Inferior parietal cortex (tissue), 1 donor: ENCODE measurements at regions not wholly inside any gene's neighbourhood (a gene's known extent, or its start where the extent isn't known, plus 50 kb on each side); places are given as distances from the start of the nearest gene placed in this dataset.

Experiments
- DNase-seq: peaks from one replicate; pipeline ENCODE4 v3.0.0-alpha.2; 2016; ENCODE audit errors: extremely low spot score

DNA sequence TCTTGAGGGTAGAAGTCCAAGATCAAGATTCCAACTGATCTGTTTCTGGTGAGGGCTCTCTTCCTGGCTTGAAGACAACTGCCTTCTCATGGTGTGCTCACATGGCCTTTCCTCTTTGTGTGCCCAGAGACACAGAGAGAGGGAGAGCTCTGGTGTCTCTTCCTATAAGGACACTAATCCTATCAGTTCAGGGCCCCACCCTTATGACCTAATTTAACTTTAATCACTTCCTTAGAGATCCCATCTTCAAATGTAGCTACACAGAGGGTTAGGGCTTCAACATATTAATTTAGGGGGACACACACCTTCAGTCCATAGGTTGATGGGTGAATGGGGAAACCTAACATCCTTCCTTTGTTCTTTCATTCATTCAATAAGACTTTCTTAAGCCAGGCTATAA, 144.6 kb downstream of the MN1 start:
- no peak for DNase-seq

DNA sequence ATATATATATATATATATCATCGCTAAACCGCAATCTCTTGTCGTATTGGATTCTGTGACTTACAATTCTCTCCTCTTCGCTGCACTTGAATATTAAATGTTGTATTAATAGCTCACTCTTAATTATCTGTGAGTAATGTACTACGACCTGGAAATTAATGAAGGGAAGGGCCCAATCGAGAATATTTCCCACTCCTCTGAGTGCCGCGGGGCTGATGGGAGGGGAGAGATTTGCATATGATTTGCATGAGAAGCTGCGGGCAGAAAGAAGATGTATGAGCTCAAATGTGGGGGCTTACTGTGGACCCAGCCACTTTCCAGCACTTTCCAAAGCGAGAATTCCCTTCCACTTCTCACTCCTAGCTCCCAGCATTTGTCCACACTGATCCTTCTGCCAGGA, 141.2 kb downstream of the MN1 start:
- DNase-seq: no peak

DNA sequence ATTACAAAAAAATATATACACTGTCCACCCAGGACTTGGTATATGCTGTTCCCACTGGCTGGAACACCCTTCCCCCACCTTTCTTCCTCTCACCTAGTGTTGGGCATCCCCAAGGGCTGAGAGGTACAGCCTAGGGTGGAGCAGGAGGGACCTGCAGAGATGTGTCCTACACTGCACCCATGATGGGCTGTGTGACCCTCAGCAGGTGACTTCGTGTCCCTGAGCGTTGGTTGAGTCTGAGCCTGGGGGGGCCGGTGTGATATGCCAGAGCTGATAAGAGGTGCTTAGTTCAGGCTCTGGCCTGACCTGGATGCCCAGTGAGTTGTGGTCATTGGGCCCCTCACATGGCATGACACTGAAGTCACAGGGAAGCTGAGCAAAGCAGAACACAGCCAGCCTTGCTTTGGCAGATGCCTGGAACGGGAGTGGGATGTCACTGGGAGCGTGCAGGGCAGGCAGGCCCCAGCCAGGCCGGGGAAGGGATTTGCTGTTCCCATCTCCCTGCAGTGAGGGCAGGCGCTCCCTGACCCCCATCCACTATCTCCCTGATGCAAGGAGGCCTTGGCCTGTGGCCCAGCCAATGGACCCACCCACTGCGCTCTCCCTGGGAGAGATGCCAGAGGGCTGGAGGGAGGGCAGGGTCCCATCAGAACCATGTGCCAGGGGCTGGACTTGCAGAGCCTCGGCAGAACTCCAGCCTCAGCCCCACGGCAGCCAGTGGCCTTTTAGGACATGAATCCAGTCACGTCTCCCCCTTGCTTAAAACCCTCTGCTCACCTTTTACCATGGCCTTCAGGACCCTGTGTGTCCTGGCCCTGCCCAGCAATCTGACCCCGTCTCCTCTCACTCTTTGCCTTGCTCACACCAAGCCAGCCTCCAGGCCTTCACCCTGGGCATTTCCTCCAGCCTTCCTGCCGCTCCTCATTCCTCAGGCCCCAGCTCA, 138.9 kb downstream of the MN1 start:
- no peak for DNase-seq

DNA sequence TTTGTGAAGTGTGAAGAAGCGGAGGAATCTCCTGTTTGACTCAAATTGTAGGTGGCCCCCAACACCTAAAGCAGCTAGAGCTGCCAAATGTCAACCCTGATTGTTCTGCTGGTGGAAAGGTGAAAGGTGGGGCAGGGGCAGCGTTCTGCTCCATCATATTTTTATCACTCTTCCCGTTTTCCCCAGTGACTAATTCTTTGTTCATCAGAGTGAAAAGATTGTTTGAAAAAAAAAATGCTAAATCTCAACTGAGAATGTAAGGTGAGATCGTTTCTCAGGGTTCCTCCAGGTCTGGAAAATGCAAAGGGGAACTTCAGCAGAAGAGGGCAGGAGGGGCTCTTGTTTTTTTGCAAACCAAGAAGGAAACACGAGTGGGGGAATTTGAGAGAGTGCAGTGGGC, 137.7 kb downstream of the MN1 start:
- no peak for DNase-seq

DNA sequence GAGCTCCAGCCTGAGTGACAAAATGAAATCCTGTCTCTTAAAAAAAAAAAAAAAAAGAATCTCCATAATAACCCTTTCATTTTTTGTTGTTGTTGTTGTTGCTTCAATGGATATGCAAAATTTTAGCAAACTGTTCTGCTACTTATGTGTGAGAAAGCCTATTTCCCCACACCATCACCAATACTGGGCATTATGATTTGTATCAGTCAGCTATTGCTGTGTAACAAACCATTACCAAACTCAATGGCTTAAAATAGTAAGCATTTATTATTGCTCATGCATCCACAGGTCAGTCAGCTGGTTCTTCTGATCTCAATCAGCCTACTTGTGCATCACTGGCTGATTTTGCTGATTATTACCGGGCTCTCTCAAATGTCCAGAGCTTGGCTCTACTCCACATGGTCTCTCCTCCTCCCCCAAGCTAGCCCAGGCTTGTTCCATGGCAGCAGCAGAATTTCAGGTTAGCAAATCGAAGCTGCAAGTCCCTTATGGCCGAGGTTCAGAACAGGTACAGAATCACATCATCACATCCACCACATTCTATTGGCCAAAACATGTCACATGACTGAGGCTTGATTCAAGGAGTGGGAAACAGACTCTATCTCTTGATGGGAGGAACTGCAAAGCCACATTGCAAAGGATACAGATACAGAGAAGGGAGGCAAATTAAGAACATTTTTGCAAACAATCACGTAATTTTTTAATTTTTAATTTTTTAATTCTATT, 135.1 kb downstream of the MN1 start:
- no peak for DNase-seq

DNA sequence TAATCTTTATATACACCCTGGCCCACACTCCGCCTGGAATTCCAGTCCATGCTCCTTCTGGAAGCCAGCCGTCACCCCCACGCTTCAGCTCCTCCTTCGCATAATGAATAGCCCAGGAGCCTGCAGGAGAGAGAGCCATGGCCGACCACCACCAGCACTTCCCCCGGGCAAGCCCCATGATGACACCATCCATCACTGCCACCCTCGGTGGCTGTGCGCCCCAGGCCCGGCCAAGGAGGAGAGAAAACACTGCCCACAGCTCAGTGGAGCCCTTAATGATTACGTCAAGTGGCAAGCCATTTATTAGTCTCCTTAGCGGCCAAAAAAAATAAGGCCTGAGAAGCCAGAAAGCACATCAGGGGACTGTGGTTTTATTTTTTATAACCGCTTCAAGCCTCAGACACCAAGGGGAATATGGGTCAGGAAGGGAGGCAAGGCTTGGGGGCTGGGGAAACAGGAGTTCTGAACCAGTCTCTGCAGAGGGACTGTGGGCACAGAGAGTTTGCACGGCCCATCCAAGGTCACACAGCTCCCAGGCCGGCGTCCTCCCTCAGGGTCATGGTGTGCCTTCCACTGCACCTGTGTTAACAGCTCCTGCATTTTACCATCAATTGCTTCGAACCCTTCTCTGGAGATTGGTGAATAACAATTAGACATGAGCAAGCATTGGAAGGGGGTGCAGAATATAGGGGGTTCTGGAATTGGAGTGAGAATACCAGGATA, 134.3 kb downstream of the MN1 start:
- DNase-seq: no peak

DNA sequence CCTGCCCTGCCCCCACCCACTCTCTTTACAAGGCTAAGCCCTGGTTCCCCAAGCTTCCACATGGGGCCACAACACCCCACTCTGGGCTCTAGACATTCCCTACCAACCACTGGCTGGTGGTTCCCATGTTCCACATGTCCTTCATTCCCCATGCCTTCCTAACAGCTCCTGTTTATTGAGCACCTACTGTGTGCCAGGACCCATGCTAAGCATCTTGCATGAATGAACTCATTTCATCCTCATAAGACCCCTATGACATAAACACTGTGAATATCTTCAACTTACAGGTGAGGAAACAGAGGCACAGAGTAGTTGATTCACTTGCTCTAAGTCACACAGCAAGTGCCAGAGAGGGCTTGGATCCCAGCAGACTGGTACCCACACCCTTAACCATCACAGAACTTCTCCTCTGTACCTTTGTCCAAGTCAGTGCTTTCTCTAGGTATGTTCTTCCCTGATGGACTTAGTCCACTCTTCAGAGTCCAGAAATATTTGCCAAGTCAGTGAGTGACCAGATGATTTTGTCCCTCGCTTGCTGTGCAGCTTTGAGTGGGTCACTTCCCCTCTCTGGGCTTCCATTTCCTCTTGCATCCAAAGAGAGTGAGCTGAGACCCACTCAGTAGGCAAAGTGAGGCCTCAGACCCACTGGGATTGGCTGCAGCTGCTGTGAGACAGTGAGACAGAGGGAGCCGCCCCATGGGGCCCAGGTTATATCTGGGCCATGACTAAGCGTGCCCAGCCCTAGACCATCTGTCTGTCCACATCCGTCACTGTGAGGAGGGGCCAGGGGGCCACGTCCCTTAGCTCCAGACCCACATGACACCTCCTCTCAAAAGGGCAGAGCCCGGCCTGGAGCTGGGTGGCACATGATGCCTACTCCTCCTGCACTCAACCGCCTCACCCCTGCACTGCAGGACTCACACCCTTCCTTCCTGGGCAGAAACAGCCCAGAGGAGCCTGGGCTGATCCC, 132.4 kb downstream of the MN1 start:
- no peak for DNase-seq

DNA sequence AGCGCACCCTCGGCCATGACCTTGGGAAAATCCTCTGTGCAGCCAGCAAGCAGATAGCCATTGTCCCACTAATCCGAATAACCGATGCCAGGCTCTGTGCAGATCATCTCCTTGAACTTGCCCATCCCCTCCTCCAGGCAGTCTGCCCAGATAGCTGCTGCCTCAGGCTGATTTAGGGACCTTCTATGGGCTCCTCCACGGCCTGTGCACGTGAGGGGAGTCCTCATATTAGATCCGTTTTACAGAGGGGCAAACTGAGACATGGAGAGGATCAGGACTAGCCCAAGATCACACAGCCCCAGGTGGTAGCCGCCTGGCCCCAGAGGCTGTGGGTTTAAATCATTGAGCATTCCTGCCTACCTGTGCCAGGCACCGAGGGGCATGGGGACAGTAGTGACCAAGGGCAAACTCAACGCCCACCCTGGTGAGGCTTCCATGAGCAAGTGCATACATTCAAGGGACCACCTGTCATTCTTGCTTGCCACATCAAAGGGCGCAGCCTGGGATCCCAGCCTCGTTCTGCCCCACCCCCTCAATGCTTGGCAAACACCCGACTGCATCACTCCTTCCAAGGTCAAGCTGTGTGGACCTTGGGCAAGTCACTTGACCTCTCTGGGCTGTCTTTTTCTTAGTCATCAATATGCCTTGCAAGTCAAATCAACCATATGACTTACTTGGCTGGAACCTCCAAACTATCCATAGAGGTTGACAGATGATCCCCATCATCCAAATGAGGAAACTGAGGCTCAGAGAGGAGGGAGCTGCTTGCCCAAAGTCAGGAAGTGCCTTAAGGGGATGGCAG, 131.6 kb downstream of the MN1 start:
- DNase-seq: no peak

DNA sequence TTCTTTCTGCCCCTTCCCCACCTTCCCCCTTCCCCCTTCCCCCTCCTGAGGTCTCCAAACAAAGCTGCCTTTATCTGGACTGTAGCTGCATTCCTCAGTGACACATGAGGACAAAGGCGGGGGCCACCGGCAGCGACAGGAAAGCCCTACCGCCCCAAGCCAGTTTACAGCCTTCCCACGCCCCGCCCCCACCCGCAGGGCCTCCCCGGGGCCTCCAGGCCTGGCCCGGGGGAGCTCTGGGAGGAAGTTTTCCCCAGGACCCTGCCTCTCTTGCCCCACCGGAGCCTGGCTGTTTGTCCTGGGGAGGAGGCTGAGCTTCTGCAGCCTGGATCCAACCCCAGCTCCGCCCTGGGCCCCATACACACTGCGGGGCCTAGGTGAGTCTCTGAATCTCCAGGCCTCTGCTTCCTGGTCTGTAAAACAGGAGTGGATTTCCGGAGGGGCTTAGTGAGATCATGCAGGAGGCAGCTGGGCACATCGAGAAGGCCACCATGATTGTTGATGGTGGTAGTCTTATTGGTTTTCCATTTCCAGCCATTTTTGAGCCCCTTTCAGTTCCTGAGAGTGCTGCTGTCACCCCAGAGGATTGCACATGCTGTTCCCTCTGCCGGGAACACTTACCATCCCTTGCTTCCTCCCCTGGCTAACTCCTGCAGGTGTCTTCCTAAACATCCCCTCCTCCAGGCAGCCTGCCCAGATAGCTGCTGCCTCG, 130.7 kb downstream of the MN1 start:
- DNase-seq: no peak

DNA sequence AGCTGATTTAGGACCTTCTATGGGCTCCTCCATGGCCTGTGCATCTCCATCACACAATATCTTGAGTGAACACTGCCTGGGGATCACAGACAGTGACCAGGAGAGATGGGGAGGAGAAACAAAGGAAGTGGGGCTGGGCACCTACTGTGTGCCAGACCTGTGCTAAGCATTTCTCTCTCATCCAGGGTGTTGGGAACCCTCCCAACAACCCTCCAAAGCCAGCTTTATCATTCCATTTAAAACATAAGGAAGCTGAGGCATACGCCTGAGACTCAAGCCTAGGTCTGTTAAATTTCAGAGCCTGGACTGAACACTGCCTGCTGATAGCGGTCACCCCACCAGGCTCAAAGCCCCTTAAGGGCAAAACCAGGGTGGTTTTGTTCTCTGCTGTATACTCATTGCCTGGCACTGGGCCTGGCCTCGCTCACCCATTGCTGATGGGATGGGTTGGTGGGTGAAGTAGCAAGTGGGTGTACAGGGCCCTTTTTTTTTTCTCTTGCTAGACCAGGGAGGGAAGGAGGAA, 130.1 kb downstream of the MN1 start:
- DNase-seq: no peak

DNA sequence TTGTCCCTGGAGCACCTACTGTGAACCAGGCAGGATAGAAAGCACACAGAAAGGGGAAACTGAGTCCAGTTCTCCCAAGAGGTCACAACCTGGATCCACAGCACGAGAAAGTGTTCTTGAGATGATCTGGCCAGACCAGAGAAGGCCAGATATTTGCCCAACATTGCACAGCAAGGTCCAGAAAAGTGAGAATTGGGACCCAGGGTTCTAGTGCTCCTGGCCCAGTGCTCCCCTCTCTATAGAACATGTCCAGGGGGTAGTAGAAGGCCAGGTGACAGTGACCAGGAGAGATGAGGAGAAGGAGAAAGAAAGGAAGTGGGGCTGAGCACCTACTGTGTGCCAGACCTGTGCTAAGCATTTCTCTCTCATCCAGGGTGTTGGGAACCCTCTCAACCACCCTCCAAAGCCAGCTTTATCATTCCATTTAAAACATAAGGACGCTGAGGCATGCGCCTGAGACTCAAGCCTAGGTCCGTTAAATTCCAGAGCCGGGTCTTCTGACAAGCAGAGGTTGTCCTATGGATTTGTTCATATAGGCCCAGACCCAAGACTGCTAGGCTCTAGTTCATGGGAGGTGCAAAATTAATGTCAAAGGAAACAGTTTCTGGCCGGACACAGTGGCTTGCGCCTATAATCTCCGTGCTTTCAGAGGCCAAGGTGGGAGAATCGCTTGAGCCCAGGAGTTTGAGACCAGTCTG, 128.7 kb downstream of the MN1 start:
- no peak for DNase-seq

DNA sequence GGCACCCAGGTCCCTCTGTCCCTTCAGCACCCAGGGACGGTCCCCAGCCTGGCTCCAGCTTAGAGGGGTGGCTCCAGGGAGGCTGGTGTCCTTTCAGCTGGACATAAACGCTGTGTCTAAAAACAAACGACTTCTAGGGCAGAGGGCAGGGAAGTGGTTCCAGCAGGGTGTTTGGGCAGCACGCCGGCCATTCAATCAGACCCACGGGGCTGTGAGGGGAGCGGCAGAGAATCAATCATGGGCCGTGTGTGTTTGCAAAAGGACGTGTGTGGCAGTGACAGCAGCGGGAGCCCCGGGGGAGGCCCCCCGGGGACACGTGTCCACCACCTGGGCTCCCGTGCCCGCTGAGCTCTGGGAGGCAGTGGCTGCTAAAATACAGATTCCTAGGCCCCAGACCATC, 127.7 kb downstream of the MN1 start:
- peak; percentile 20 for DNase-seq

DNA sequence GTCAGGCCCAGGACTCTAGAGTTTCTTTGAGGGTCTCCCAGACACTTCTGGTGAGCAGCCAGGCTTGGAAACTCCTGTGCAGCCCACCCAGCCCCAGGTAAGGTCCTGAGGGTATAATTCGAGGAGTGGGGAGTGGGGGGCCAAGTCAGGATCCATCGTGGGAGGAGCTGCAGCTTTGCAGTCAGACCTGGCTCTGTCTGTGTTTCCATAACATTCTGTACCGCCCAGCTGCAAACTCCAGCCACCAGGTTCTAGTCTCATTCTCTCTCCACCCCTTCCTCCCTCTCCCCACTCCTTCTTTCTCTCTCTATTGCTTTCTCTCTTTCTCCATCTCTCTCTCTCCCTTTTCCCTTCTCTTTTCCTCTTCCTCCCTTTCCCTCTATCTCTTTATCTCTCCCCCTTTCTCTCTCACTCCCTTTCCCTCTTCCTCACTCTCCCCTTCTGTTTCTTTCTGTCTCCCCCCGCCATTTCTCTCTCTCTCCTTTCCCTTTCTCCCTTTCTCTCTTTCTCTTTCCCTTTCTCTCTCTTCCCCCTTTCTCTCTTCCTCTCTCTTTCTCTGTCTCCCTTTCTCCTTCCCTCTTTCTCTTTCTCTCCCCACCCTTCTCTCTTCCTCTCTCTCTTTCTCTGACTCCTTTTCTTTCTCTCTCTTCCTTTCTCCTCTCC, 127.2 kb downstream of the MN1 start:
- DNase-seq: no peak

DNA sequence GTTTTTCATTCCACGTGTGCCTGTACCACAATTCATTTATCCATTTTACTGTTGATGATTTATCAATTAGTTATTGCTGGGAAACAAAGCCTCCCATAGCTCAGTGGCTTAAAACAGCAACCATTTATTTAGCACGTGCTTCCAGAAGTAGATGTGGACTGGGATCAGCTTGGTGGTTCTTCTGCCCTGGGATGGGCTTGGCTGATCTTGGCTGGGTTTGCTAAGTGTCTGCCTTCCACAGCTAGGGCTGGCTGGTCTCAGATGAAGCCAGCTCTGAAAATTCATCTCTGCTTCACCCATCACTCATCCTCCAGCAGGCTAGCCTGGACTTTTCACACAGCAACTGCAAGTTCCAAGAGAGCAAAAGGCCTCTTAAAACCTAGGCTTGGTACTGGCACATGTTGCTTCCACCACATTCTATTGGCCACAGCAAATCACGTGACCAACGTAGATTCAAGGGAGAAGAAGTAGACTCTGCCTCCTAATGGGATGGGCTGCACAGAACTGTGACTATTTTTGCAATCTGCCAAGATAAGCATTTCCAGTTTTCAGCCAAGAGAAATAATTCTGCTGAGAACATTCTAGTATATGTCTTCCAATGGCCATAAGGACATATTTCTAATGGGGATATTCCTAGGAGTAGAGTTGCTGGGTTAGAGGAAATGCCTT, 124.9 kb downstream of the MN1 start:
- DNase-seq: no peak

DNA sequence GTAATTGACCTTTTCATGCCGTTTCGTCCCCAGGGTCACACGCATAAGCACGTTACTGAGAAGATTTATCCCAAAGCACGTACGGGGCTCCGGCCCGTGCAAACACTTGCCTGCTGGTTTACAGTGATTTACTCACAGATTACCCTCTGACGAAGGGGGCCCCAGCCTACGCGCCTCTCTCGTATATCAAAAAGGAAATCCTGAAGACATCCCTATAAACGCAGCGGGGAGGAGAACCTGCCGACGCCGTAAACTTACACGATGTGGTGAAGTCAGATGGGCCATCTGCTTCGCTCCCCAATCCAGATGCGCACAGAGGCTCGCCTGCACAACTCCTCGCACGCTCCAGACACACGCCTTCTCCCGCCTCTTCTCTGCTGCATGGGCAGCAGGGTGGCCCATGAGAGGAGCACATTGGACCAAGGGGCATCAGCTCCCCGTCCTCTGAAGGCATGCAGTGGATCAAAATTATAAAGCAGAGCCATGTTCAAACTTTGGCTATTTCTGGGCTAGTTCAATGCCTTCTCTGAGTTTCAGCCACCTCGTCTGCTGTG, 123.6 kb downstream of the MN1 start:
- DNase-seq: no peak

DNA sequence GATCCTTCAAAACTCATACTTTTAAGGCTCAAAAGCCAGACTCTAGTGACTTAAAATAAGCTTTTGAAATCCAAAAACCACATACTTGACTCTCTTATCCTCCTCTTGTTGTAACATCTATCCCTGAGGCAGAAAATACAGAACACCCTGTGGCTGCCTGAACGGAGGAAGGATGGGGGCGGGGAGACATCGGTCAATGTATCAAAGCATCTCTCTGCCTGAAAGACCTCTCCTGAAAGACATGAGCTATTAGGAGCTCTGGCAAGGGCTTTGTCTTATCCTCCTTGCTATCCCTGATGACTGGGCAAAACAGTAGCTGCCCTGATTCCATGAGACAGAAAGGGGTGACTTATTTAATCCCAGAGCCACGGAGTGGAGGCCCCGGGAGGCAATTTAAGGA, 122.4 kb downstream of the MN1 start:
- DNase-seq: no peak

DNA sequence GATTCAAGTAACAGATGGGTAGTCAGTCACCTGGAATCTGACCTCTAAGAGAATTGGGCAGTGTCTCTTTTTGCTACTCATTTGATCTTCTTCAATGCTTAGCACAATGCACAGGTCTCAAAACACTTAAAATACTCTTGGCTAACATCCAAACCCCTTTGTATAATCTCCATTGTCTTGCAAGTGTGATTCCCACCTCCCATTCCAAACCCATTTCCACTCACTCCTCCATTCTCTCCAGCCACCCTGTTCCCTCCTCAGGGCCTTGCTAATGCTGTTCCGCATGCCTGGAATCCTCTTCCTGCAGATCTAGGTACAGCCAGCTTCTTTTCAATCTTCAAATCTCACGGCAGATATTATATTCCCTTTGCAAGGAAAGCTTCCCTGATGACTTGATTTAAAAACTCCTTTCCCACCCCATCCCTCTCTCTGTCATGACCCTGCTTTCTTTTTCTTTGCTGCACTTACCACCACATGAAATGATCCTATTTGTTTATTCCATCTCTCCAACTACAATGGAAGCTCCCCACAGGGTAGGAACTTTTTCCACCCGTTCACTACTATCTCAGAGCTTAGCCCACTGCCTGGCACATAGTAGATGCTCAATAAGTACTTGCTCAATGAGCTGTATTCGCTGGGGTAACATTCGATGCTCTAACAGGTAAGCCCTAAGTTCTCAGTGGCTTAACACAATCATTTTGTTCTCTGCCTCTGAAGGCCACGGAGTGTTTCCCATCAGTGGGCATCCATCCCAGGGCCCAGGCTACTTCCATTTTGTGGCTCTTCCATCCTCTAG, 121.7 kb downstream of the MN1 start:
- DNase-seq: no peak
